ENCODE measurements at regions not wholly inside any gene's neighbourhood (a gene's known extent, or its start where the extent isn't known, plus 50 kb on each side); places are given as distances from the start of the nearest gene placed in this dataset.

DNA sequence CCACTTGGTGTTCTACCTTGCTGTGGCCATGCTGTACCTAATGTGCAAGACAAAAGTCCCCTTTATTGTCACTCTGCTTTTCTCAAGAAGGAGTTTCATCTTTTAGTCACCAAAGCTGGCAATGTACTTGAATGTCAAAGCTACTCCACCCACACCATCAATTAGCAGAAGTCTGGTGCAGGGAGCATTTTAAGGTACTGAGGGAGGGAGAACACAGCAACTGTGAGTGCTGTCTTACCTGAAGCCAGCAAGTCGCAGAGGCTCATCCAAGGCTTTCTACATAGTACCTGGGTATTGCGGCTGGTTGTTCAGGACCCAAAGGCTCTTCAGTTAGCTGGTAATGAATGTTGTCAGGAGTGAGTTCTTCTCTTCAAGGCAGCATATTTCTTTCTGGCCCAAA is 820.4 kb downstream of the OTOL1 start:
- no peak for DNase-seq
- Histone ChIP-seq H3K4me3 (ENCODE audit: low read length) (no peak overlapping the region), H3K27ac (ENCODE audit: low read length) (no peak overlapping the region), H3K36me3 (ENCODE audit: control insufficient read depth, insufficient read depth, low read length) (no peaks in the 10 kb centered on the region), H3K27me3 (ENCODE audit: control insufficient read depth, insufficient read depth, low read length) (no peaks in the 10 kb centered on the region), H3K9me3 (ENCODE audit: control insufficient read depth, low read depth, low read length) (no peaks in the 10 kb centered on the region), H3K4me1 (ENCODE audit: control insufficient read depth, insufficient read depth, low read length) (no peaks in the 10 kb centered on the region)
- no CpG with 5 or more reads among the region's 2 CpGs for WGBS (ENCODE audit: insufficient coverage, low lambda C conversion rate)

DNA sequence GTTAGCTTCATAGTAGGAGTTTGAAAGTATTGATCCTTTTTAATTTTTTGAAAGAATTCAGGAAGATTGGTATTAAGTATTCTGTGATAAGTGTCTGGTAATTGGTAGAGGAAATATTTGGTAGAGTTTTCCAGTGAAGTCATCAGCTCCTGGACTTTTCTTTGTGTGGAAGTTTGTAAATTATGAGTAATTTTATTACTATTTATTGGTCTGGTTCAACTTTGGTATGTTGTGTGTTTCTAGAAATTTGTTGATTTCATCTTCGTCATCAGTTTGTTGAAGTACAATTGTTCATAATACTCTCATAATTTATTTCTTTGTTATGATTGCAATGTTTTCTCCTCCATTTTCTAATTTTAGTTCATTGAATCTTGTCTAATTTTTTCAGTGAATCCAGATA is 832.0 kb downstream of the OTOL1 start:
- Histone ChIP-seq H3K9me3 (ENCODE audit: control insufficient read depth, low read depth, low read length) (no peaks in the 10 kb centered on the region), H3K27ac (ENCODE audit: low read length) (no peak overlapping the region), H3K4me3 (ENCODE audit: low read length) (no peak overlapping the region), H3K4me1 (ENCODE audit: control insufficient read depth, insufficient read depth, low read length) (no peaks in the 10 kb centered on the region), H3K27me3 (ENCODE audit: control insufficient read depth, insufficient read depth, low read length) (no peaks in the 10 kb centered on the region), H3K36me3 (ENCODE audit: control insufficient read depth, insufficient read depth, low read length) (no peaks in the 10 kb centered on the region)
- WGBS (ENCODE audit: insufficient coverage, low lambda C conversion rate), result 88% methylated on average over 1 of the region's 1 CpG
- DNase-seq, result no peak

- DNase-seq, result no peak
These were observed 832.9 kb downstream of the OTOL1 start for GRCh38 chr3:162329514-162329913.

DNA sequence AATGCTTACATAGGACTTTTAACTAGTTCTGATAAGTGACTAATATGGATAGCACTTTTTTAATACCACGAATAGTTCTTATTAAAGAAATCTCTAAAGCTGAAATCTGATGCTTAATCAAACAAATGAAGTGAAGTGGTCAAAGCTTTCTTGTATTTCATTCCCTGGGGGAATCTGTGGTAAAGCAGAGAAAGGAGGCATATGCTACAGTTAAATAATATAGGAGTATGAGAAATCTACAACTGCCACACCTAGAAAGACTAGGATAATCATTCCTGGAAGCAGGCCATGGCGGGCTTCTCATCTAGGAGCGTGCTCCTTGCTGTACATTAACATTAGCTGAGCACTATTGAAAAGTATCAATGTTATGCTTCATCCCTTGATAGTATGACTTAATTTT is 835.7 kb downstream of the OTOL1 start:
- Histone ChIP-seq H3K4me3 (ENCODE audit: low read length) (no peak overlapping the region), H3K36me3 (ENCODE audit: control insufficient read depth, insufficient read depth, low read length) (no peaks in the 10 kb centered on the region), H3K27me3 (ENCODE audit: control insufficient read depth, insufficient read depth, low read length) (no peaks in the 10 kb centered on the region), H3K4me1 (ENCODE audit: control insufficient read depth, insufficient read depth, low read length) (no peaks in the 10 kb centered on the region), H3K27ac (ENCODE audit: low read length) (no peak overlapping the region), H3K9me3 (ENCODE audit: control insufficient read depth, low read depth, low read length) (no peaks in the 10 kb centered on the region)
- no peak for DNase-seq
- WGBS (ENCODE audit: insufficient coverage, low lambda C conversion rate), result 88% methylated on average over 1 of the region's 3 CpGs

More at GRCh38 chr3:162329514-162329913, 832.9 kb downstream of the OTOL1 start:
- H3K9me3 ChIP-seq (ENCODE audit: control insufficient read depth, low read depth, low read length), result no peaks in the 10 kb centered on the region
- no peaks in the 10 kb centered on the region for H3K36me3 ChIP-seq (ENCODE audit: control insufficient read depth, insufficient read depth, low read length)
- no peaks in the 10 kb centered on the region for H3K4me1 ChIP-seq (ENCODE audit: control insufficient read depth, insufficient read depth, low read length)
- H3K27ac ChIP-seq (ENCODE audit: low read length), result no peak overlapping the region
- H3K27me3 ChIP-seq (ENCODE audit: control insufficient read depth, insufficient read depth, low read length), result no peaks in the 10 kb centered on the region
- H3K4me3 ChIP-seq (ENCODE audit: low read length), result no peak overlapping the region
- 100% methylated on average over 1 of the region's 1 CpG for WGBS (ENCODE audit: insufficient coverage, low lambda C conversion rate)

GRCh38 chr3:162334537-162334936 is 837.9 kb downstream of the OTOL1 start:
- Histone ChIP-seq H3K27me3 (ENCODE audit: control insufficient read depth, insufficient read depth, low read length) (no peaks in the 10 kb centered on the region), H3K4me3 (ENCODE audit: low read length) (no peak overlapping the region), H3K9me3 (ENCODE audit: control insufficient read depth, low read depth, low read length) (no peaks in the 10 kb centered on the region), H3K4me1 (ENCODE audit: control insufficient read depth, insufficient read depth, low read length) (no peaks in the 10 kb centered on the region), H3K36me3 (ENCODE audit: control insufficient read depth, insufficient read depth, low read length) (no peaks in the 10 kb centered on the region), H3K27ac (ENCODE audit: low read length) (no peak overlapping the region)
- no CpG with 5 or more reads among the region's 3 CpGs for WGBS (ENCODE audit: insufficient coverage, low lambda C conversion rate)
- peak in 1 of 2 donors; percentile 7 for DNase-seq

DNA sequence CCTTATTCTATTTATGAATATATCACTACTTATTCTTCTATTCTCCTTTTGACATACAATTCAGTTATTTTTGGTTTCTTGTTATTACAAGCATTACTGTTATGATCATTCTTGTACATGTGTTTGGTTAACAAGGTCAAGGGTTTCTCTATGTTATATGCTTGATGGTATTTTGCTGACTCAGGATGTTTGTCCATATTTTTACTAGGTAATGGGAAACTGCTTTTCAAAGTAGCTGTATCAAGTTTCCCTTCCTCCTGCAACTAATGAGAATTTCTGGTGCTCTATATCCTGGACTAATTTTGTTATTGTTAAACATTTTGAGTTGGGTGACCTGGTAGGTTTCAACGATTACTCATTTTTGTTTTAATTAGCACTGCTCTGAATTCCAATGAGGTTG is 841.0 kb downstream of the OTOL1 start:
- Histone ChIP-seq H3K4me3 (ENCODE audit: low read length) (no peak overlapping the region), H3K27me3 (ENCODE audit: control insufficient read depth, insufficient read depth, low read length) (no peaks in the 10 kb centered on the region), H3K9me3 (ENCODE audit: control insufficient read depth, low read depth, low read length) (no peaks in the 10 kb centered on the region), H3K27ac (ENCODE audit: low read length) (no peak overlapping the region), H3K36me3 (ENCODE audit: control insufficient read depth, insufficient read depth, low read length) (no peaks in the 10 kb centered on the region), H3K4me1 (ENCODE audit: control insufficient read depth, insufficient read depth, low read length) (no peaks in the 10 kb centered on the region)
- no CpG with 5 or more reads among the region's 1 CpG for WGBS (ENCODE audit: insufficient coverage, low lambda C conversion rate)
- DNase-seq, result no peak

DNA sequence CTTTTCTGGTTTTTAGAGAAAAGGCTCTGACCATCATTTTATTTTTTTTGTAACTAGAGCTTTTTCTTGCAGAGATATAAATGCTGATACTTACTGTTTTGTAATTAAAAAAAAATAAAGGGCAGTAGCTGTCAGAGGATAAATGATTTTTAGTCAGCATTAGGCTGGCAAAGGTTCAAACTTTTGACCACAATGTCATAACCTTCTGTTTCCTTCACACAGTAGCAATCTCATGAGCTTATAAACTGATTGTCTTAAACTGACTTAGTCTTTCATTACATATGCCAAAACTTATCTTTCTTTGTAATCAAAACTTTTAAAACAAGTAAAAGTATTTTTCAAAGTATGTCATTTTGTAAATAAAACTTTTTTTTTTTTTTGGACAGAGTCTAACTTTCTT is 841.9 kb downstream of the OTOL1 start:
- no peaks in the 10 kb centered on the region for H3K27me3 ChIP-seq (ENCODE audit: control insufficient read depth, insufficient read depth, low read length)
- no peaks in the 10 kb centered on the region for H3K4me1 ChIP-seq (ENCODE audit: control insufficient read depth, insufficient read depth, low read length)
- no peaks in the 10 kb centered on the region for H3K36me3 ChIP-seq (ENCODE audit: control insufficient read depth, insufficient read depth, low read length)
- no peaks in the 10 kb centered on the region for H3K9me3 ChIP-seq (ENCODE audit: control insufficient read depth, low read depth, low read length)
- H3K4me3 ChIP-seq (ENCODE audit: low read length), result no peak overlapping the region
- H3K27ac ChIP-seq (ENCODE audit: low read length), result no peak overlapping the region
- no peak for DNase-seq

- no CpG with 5 or more reads among the region's 2 CpGs for WGBS (ENCODE audit: insufficient coverage, low lambda C conversion rate)
- no peak overlapping the region for H3K4me3 ChIP-seq (ENCODE audit: low read length)
- DNase-seq, result no peak
- no peaks in the 10 kb centered on the region for H3K4me1 ChIP-seq (ENCODE audit: control insufficient read depth, insufficient read depth, low read length)
- H3K27ac ChIP-seq (ENCODE audit: low read length), result no peak overlapping the region
- H3K9me3 ChIP-seq (ENCODE audit: control insufficient read depth, low read depth, low read length), result no peaks in the 10 kb centered on the region
- no peaks in the 10 kb centered on the region for H3K36me3 ChIP-seq (ENCODE audit: control insufficient read depth, insufficient read depth, low read length)
- no peaks in the 10 kb centered on the region for H3K27me3 ChIP-seq (ENCODE audit: control insufficient read depth, insufficient read depth, low read length)
These were observed 852.3 kb downstream of the OTOL1 start for GRCh38 chr3:162348912-162349311.

- H3K36me3 ChIP-seq (ENCODE audit: control insufficient read depth, insufficient read depth, low read length), result no peaks in the 10 kb centered on the region
- H3K4me3 ChIP-seq (ENCODE audit: low read length), result no peak overlapping the region
- no peaks in the 10 kb centered on the region for H3K27me3 ChIP-seq (ENCODE audit: control insufficient read depth, insufficient read depth, low read length)
- no peak for DNase-seq
- no CpG with 5 or more reads among the region's 2 CpGs for WGBS (ENCODE audit: insufficient coverage, low lambda C conversion rate)
- no peaks in the 10 kb centered on the region for H3K4me1 ChIP-seq (ENCODE audit: control insufficient read depth, insufficient read depth, low read length)
- H3K27ac ChIP-seq (ENCODE audit: low read length), result no peak overlapping the region
- no peaks in the 10 kb centered on the region for H3K9me3 ChIP-seq (ENCODE audit: control insufficient read depth, low read depth, low read length)
These were observed 856.8 kb downstream of the OTOL1 start for GRCh38 chr3:162353414-162353813.

DNA sequence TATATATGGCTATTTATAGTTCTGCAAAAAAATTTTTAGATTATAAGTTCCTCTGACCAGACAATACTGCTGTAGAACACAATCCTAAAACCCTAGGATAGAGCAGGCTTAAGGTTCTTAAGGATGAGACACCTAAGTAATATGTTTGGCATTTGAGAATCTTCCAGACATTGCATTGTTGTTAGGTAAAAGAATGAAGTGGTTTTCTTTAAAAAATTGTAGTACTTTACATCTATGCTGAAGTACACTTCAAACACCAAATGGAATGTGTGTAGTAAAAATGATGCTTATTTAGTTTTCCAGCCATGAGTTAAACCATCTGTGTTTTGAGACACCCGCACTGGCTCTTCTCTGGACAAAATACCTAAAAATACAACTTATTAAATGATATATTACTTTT is 857.7 kb downstream of the OTOL1 start:
- Histone ChIP-seq H3K9me3 (ENCODE audit: control insufficient read depth, low read depth, low read length) (no peaks in the 10 kb centered on the region), H3K27ac (ENCODE audit: low read length) (no peak overlapping the region), H3K4me1 (ENCODE audit: control insufficient read depth, insufficient read depth, low read length) (no peaks in the 10 kb centered on the region), H3K4me3 (ENCODE audit: low read length) (no peak overlapping the region), H3K27me3 (ENCODE audit: control insufficient read depth, insufficient read depth, low read length) (no peaks in the 10 kb centered on the region), H3K36me3 (ENCODE audit: control insufficient read depth, insufficient read depth, low read length) (no peaks in the 10 kb centered on the region)
- WGBS (ENCODE audit: insufficient coverage, low lambda C conversion rate), result 80% methylated on average over 1 of the region's 1 CpG
- DNase-seq, result no peak

DNA sequence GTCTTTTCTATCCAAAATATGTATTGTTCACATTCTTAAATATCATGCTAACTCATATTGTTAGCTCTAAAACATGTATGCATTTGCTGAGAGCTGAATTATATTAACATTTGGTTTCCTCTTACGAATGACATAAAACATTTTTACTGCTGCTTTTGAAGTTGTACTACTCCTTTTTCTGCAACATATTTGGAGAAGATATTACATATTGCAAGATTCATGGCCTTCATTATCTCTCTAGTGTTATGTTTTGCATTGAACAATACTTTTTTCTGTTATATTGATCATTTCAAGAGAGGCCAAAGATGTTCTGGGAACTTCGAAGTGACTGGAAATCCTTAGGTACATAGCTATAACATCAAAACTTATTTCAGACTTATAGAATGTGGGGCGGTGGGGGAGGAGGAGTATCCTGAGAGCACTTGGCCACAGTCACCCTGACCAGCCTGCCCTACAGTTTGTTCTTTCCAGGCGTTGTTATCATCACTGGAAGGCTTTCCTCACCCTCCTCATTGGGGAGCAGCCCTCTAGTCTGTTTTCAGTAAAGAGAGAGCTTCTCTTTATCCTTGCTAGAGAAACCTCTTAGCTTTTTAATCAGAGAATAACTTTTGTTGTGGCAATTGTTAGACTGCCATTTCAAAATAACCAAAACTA is 868.6 kb downstream of the OTOL1 start:
- WGBS (ENCODE audit: insufficient coverage, low lambda C conversion rate), result 71% methylated on average over 1 of the region's 4 CpGs
- no peak overlapping the region for H3K4me3 ChIP-seq (ENCODE audit: low read length)
- no peaks in the 10 kb centered on the region for H3K27me3 ChIP-seq (ENCODE audit: control insufficient read depth, insufficient read depth, low read length)
- H3K9me3 ChIP-seq (ENCODE audit: control insufficient read depth, low read depth, low read length), result no peaks in the 10 kb centered on the region
- H3K27ac ChIP-seq (ENCODE audit: low read length), result no peak overlapping the region
- H3K36me3 ChIP-seq (ENCODE audit: control insufficient read depth, insufficient read depth, low read length), result no peaks in the 10 kb centered on the region
- DNase-seq, result no peak
- H3K4me1 ChIP-seq (ENCODE audit: control insufficient read depth, insufficient read depth, low read length), result no peaks in the 10 kb centered on the region
